Type B pancreatic cell (in vitro differentiated cells): ENCODE measurements at regions not wholly inside any gene's neighbourhood (a gene's known extent, or its start where the extent isn't known, plus 50 kb on each side); places are given as distances from the start of the nearest gene placed in this dataset.

Experiments
- DNase-seq: peaks from one replicate; pipeline ENCODE4 v3.0.0; 2021; ENCODE audit warnings: mixed read lengths; ENCODE audit not compliant: unreplicated experiment; ENCODE audit errors: extremely low spot score
- H3K27ac Mint-ChIP-seq: 2 replicates; pipeline ENCODE4 v1.8.0; 2021; ENCODE audit warnings: mild to moderate bottlenecking, mixed read lengths
- H3K27me3 Mint-ChIP-seq: 2 replicates; pipeline ENCODE4 v1.8.0; 2021; ENCODE audit warnings: mixed read lengths
- H3K36me3 Mint-ChIP-seq: 2 replicates; pipeline ENCODE4 v1.8.0; 2021; ENCODE audit warnings: mixed read lengths
- H3K4me1 Mint-ChIP-seq: one replicate; pipeline ENCODE4 v1.8.0; 2021; ENCODE audit warnings: mixed read lengths; ENCODE audit not compliant: unreplicated experiment
- H3K4me3 Mint-ChIP-seq: 2 replicates; pipeline ENCODE4 v1.8.0; 2021; ENCODE audit warnings: mild to moderate bottlenecking, mixed read lengths
- H3K9me3 Mint-ChIP-seq: 2 replicates; pipeline ENCODE4 v1.8.0; 2021; ENCODE audit warnings: mixed read lengths
- TF ChIP-seq, protein P1 (sequence below): fragments of 200-600 bp; sonication (generic); conservative IDR thresholded peaks from 2 replicates; pipeline ENCODE4 v1.5.0; 2021; ENCODE audit warnings: antibody characterized with exemption, mild to moderate bottlenecking

DNA sequence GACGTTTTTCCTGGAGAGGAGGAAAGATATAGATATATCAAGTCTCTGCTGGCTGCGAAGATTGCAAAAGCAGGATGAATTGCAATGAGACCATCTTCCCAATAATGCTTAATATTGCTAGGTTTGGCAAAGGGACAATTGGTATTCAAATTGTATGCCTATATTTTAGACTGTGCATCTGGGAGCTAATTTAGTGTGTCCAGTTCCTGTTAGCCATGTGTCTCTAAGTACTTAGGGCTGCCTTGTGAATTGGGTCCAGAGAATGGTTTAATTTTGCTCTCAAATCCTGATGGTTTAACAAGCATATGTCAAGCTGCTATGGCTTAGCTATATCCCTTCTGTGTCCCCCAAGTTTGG lies 97.6 kb upstream of the ZNF366 start:
- no peak for DNase-seq
- no peaks in the 10 kb centered on the region for H3K36me3 Mint-ChIP-seq
- TF ChIP-seq, protein P1, sequence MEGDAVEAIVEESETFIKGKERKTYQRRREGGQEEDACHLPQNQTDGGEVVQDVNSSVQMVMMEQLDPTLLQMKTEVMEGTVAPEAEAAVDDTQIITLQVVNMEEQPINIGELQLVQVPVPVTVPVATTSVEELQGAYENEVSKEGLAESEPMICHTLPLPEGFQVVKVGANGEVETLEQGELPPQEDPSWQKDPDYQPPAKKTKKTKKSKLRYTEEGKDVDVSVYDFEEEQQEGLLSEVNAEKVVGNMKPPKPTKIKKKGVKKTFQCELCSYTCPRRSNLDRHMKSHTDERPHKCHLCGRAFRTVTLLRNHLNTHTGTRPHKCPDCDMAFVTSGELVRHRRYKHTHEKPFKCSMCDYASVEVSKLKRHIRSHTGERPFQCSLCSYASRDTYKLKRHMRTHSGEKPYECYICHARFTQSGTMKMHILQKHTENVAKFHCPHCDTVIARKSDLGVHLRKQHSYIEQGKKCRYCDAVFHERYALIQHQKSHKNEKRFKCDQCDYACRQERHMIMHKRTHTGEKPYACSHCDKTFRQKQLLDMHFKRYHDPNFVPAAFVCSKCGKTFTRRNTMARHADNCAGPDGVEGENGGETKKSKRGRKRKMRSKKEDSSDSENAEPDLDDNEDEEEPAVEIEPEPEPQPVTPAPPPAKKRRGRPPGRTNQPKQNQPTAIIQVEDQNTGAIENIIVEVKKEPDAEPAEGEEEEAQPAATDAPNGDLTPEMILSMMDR = no peak
- H3K4me3 Mint-ChIP-seq = no peak overlapping the region
- H3K27ac Mint-ChIP-seq = no peak overlapping the region
- H3K4me1 Mint-ChIP-seq = peaks cover 9% of the 10 kb centered on the region
- no peaks in the 10 kb centered on the region for H3K9me3 Mint-ChIP-seq
- peaks cover 3% of the 10 kb centered on the region for H3K27me3 Mint-ChIP-seq

DNA sequence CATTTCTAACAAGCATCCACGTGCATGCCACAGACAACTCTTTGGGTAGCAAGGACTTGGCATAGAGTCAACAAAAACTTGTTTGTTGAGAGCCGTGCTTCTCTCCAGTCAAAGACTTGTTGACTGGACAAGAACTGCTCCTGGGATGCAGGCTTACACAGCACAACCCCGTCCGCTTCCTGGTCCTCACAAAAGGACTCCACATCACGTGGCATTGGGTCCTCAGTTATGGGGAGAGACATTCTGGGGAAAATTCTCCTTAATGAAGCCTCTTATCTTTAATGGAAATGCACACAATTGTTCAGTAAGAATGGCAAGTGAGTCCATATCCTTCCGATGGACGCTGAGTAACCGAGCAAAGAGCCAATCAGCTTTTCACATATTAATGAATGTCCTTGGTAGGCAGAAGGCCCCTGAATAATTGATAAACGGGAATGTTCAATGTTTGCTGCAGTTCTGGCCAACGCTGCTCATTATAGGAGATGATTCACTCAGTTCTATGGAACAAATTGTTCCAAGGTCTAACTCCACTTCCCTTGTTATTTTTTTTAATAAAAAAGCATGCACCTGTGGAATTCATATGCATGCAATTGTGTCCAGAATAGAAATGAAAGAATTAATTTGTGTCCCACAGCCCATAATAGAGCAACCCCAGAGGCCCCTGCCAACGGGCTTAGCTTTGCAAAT lies 97.0 kb upstream of the ZNF366 start:
- H3K9me3 Mint-ChIP-seq = no peaks in the 10 kb centered on the region
- H3K27ac Mint-ChIP-seq = no peak overlapping the region
- no peaks in the 10 kb centered on the region for H3K36me3 Mint-ChIP-seq
- H3K4me3 Mint-ChIP-seq = no peak overlapping the region
- peaks cover 3% of the 10 kb centered on the region for H3K27me3 Mint-ChIP-seq
- TF ChIP-seq, protein P1 = no peak
- H3K4me1 Mint-ChIP-seq = peaks cover 9% of the 10 kb centered on the region
- DNase-seq = no peak

DNA sequence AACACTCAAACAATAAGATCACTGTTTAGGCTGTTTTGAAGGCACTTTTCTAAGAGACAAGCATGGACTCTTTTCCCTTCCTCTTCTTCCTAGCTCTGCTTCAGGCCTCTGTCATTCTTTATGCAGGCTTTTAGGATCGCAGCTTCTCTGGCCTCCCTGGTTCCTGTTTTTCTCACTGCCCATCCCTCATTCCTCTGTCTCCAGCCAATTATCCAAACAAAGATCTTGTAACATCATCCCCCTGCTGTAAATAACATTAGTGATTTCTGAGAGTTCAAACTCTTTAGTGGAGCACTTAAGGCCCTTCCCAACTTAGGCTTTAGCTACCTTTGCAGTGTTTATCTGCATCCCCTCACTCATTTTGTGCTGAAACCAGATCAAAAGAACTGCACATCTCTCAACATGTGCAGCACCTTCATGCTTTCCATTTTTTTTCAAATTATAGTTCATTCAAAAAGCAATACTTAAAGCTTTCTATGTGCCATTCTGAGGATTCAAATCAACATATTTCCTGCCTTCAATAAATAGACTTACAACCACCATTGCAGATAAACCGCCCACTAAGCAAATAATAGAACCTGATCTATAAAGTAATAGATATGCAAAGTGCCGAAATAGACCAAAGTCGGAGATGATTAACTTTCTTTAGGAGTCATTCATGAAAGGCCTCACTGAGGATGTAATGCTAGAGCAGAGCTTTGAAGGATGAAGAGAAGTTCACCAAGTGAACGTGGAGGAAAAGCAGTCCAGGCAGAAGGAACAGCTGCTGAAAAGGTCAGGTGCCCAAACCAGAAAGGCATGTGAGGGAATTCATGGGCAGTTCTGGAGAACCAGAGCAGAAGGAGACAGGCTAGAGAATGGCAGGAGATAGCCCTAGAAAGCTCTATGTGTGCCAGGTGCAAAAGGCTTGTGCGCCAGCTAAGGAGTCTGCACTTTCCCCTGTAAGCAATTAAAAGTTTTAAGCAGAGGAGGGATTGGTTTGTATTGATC lies 95.8 kb upstream of the ZNF366 start:
- H3K4me3 Mint-ChIP-seq = no peak overlapping the region
- H3K4me1 Mint-ChIP-seq = peaks cover 9% of the 10 kb centered on the region
- TF ChIP-seq, protein P1 = no peak
- H3K9me3 Mint-ChIP-seq = peaks cover 10% of the 10 kb centered on the region
- no peak for DNase-seq
- H3K27ac Mint-ChIP-seq = no peak overlapping the region
- no peaks in the 10 kb centered on the region for H3K36me3 Mint-ChIP-seq
- peaks cover 3% of the 10 kb centered on the region for H3K27me3 Mint-ChIP-seq

DNA sequence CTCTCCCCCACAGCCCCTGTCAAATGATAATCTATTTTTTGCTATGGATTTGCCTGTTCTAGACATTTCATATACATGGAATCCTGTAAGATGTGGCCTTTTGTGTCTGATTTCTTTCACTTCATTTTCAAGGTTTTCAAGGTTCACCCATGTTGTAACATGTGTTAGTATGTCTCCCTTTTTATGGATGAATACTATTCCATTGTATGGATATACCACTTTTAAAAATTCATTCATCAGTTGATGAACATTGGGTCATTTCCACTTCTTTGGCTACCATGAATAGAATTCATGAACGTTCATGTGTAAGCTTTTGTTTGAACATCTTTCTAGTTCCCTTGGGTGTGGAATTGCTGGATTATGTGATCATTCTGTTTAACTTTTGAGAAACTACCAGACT lies 94.7 kb upstream of the ZNF366 start:
- Mint-ChIP-seq H3K9me3 (peaks cover 10% of the 10 kb centered on the region), H3K27me3 (peaks cover 3% of the 10 kb centered on the region), H3K36me3 (no peaks in the 10 kb centered on the region), H3K4me1 (peaks cover 17% of the 10 kb centered on the region), H3K27ac (no peak overlapping the region), H3K4me3 (no peak overlapping the region)
- DNase-seq = no peak
- TF ChIP-seq, protein P1 = no peak

DNA sequence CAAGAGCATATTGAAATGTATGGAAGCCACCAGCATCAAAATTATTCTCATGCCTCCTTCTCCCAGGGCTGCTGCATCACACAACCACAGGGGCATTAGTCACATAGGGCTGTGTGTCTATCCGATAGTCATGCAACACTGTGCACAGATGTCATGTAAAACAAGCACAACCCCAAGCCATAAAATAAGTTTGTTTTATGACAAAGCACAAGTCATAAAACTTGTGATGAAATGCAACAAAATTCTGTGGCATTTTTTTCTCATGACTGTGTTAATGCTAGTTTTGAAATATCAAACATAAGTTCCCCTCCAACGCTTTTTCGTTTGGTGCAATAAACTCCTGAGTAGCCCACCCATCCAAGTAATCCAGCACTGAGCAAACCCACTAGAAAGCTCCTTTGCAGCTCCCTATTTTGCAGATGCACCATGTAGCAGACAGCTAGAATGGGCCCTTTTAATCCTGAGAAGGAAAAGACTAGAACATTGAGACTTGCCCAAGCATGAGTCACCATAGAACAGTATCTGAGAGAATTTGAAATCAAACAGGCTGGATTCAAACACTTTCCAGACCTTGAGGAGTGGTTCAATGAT lies 93.3 kb upstream of the ZNF366 start:
- peaks cover 20% of the 10 kb centered on the region for H3K4me1 Mint-ChIP-seq
- H3K27me3 Mint-ChIP-seq = peaks cover 3% of the 10 kb centered on the region
- H3K27ac Mint-ChIP-seq = no peak overlapping the region
- H3K9me3 Mint-ChIP-seq = peaks cover 10% of the 10 kb centered on the region
- no peak overlapping the region for H3K4me3 Mint-ChIP-seq
- H3K36me3 Mint-ChIP-seq = no peaks in the 10 kb centered on the region
- no peak for DNase-seq
- TF ChIP-seq, protein P1 = no peak
